ENCODE measurements at regions not wholly inside any gene's neighbourhood (a gene's known extent, or its start where the extent isn't known, plus 50 kb on each side); places are given as distances from the start of the nearest gene placed in this dataset.
"Not testable (repeated sequence)": the region's sequence is repeated elsewhere in the genome, so short reads cannot be mapped to it uniquely, and the experiment has no call there.

GRCh38 chr6:134623401-134623800 lies 305.5 kb upstream of the SGK1 start:
- H3K9me3 ChIP-seq (ENCODE audit: control insufficient read depth in 5 of 5, low read length in 5 of 5) = no peaks in the 10 kb centered on the region
- H3K9ac ChIP-seq (ENCODE audit: low read length in 5 of 5) = no peak overlapping the region
- no peaks in the 10 kb centered on the region for H3K4me1 ChIP-seq (ENCODE audit: control insufficient read depth in 5 of 5, insufficient read depth in 5 of 5, low read length in 5 of 5)
- no peak overlapping the region for H3K4me3 ChIP-seq (ENCODE audit: low read depth in 1 of 5, low read length in 5 of 5)
- no peaks in the 10 kb centered on the region for H3K27me3 ChIP-seq (ENCODE audit: control insufficient read depth in 5 of 5, insufficient read depth in 4 of 5, low read length in 5 of 5)
- H3K36me3 ChIP-seq (ENCODE audit: control insufficient read depth in 5 of 5, insufficient read depth in 5 of 5, low read length in 5 of 5) = no peaks in the 10 kb centered on the region
- H3K27ac ChIP-seq (ENCODE audit: low read depth, low read length) = no peak overlapping the region

GRCh38 chr6:134622382-134623173 lies 304.7 kb upstream of the SGK1 start:
- no peak overlapping the region for H3K9ac ChIP-seq (ENCODE audit: low read length in 5 of 5)

GRCh38 chr6:134621858-134622257 lies 303.9 kb upstream of the SGK1 start:
- Histone ChIP-seq H3K4me1 (ENCODE audit: control insufficient read depth in 5 of 5, insufficient read depth in 5 of 5, low read length in 5 of 5) (no peaks in the 10 kb centered on the region), H3K27ac (ENCODE audit: low read depth, low read length) (no peak overlapping the region), H3K27me3 (ENCODE audit: control insufficient read depth in 5 of 5, insufficient read depth in 4 of 5, low read length in 5 of 5) (no peaks in the 10 kb centered on the region), H3K4me3 (ENCODE audit: low read depth in 1 of 5, low read length in 5 of 5) (no peak overlapping the region), H3K36me3 (ENCODE audit: control insufficient read depth in 5 of 5, insufficient read depth in 5 of 5, low read length in 5 of 5) (no peaks in the 10 kb centered on the region), H3K9me3 (ENCODE audit: control insufficient read depth in 5 of 5, low read length in 5 of 5) (no peaks in the 10 kb centered on the region), H3K9ac (ENCODE audit: low read length in 5 of 5) (no peak overlapping the region)

More at GRCh38 chr6:134622382-134623173, 304.7 kb upstream of the SGK1 start:
- no peak overlapping the region for H3K27ac ChIP-seq (ENCODE audit: low read depth, low read length)
- no peaks in the 10 kb centered on the region for H3K4me1 ChIP-seq (ENCODE audit: control insufficient read depth in 5 of 5, insufficient read depth in 5 of 5, low read length in 5 of 5)
- H3K27me3 ChIP-seq (ENCODE audit: control insufficient read depth in 5 of 5, insufficient read depth in 4 of 5, low read length in 5 of 5) = no peaks in the 10 kb centered on the region
- H3K4me3 ChIP-seq (ENCODE audit: low read depth in 1 of 5, low read length in 5 of 5) = no peak overlapping the region
- H3K9me3 ChIP-seq (ENCODE audit: control insufficient read depth in 5 of 5, low read length in 5 of 5) = no peaks in the 10 kb centered on the region
- H3K36me3 ChIP-seq (ENCODE audit: control insufficient read depth in 5 of 5, insufficient read depth in 5 of 5, low read length in 5 of 5) = no peaks in the 10 kb centered on the region

DNA sequence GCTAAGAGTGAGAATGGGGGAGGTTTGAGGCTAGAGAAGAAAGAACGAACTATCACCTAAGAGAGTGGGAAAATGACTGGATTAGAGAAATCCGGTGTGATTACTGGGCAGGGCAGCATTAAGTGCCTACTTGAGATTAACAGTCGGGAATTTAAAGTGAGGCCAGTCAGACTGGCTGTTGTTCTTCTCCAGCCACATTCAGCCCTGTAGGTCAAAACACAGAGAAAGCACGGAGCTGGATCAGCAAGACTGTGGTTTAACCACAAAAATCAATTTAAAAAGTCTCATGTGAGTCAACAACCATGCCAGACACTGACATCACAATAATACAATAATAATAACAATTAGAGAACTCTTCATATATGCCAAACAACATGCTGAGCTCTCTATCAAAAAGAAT lies 301.9 kb upstream of the SGK1 start:
- Histone ChIP-seq H3K4me3 (ENCODE audit: low read depth in 1 of 5, low read length in 5 of 5) (no peak overlapping the region), H3K4me1 (ENCODE audit: control insufficient read depth in 5 of 5, insufficient read depth in 5 of 5, low read length in 5 of 5) (no peaks in the 10 kb centered on the region), H3K27ac (ENCODE audit: low read depth, low read length) (no peak overlapping the region), H3K9ac (ENCODE audit: low read length in 5 of 5) (no peak overlapping the region), H3K27me3 (ENCODE audit: control insufficient read depth in 5 of 5, insufficient read depth in 4 of 5, low read length in 5 of 5) (no peaks in the 10 kb centered on the region), H3K36me3 (ENCODE audit: control insufficient read depth in 5 of 5, insufficient read depth in 5 of 5, low read length in 5 of 5) (no peaks in the 10 kb centered on the region), H3K9me3 (ENCODE audit: control insufficient read depth in 5 of 5, low read length in 5 of 5) (no peaks in the 10 kb centered on the region)

DNA sequence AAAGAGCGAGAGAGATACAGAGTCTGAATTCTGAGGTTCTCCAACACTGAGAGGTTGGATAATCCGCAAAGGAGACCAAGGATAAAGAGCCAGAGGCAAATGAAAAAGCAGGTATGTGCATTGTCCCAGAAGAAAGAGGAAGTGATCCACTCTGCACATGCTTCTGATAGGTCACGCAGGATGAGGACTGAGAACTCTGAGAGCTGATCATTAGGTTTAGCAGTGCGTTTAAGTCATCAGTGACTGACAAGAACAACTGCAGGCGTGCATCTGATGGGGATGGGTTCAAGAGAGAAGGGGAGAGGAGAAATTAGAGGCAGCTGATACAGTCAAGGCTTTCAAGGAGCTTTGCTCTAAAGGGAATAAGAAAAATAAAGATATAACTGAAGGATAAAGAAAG lies 301.2 kb upstream of the SGK1 start:
- no peak overlapping the region for H3K9ac ChIP-seq (ENCODE audit: low read length in 5 of 5)
- H3K27ac ChIP-seq (ENCODE audit: low read depth, low read length) = no peak overlapping the region
- H3K4me3 ChIP-seq (ENCODE audit: low read depth in 1 of 5, low read length in 5 of 5) = no peak overlapping the region
- no peaks in the 10 kb centered on the region for H3K4me1 ChIP-seq (ENCODE audit: control insufficient read depth in 5 of 5, insufficient read depth in 5 of 5, low read length in 5 of 5)
- H3K9me3 ChIP-seq (ENCODE audit: control insufficient read depth in 5 of 5, low read length in 5 of 5) = no peaks in the 10 kb centered on the region
- H3K27me3 ChIP-seq (ENCODE audit: control insufficient read depth in 5 of 5, insufficient read depth in 4 of 5, low read length in 5 of 5) = no peaks in the 10 kb centered on the region
- H3K36me3 ChIP-seq (ENCODE audit: control insufficient read depth in 5 of 5, insufficient read depth in 5 of 5, low read length in 5 of 5) = no peaks in the 10 kb centered on the region

DNA sequence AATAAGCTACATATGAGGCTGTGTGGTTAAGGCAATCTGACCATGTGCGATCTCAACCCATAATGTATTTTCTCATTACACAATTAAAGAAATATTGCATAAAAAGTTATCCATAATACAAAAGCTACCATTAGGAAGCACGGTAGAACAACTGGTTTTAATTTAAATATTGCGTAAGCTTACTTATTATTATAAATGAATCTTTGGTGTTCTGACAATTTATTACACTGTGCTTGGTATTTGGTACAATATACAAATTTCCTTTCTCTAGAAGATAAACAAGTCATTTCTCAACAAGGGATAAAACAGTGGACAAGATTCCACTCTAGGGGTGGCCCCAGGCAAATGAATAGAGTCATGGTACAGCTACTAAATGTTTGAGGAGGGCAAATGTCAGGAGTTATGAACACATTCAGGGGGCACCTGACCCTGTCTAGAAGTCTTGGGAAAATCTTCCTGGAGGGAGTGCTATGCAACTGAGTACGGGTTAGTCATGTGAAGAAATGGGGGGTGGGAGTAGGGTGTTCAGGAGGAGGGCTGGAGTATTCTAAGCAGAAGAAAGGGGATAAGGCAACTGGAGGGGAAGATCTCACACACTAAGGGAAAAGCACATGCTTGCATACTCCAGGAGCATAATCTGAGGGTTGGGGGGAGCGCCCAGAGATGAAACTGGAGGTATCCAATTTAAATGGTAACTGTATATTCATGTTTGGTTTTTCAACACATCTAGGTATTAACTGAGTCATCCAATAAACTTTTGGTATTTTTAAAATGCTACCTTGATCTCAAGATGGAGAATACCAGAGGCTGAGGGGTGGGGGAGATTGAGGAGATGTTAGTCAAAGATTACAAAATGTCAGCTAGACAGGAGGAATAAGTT lies 296.9 kb upstream of the SGK1 start:
- no peak overlapping the region for H3K4me3 ChIP-seq (ENCODE audit: low read depth in 1 of 5, low read length in 5 of 5)
- no peaks in the 10 kb centered on the region for H3K36me3 ChIP-seq (ENCODE audit: control insufficient read depth in 5 of 5, insufficient read depth in 5 of 5, low read length in 5 of 5)
- H3K27ac ChIP-seq (ENCODE audit: low read depth, low read length) = no peak overlapping the region

GRCh38 chr6:134612128-134612527 lies 294.2 kb upstream of the SGK1 start:
- not testable (repeated sequence) for H3K9ac ChIP-seq (ENCODE audit: low read length in 5 of 5); H3K27ac ChIP-seq (ENCODE audit: low read depth, low read length); H3K4me3 ChIP-seq (ENCODE audit: low read depth in 1 of 5, low read length in 5 of 5); H3K27me3 ChIP-seq (ENCODE audit: control insufficient read depth in 5 of 5, insufficient read depth in 4 of 5, low read length in 5 of 5); H3K36me3 ChIP-seq (ENCODE audit: control insufficient read depth in 5 of 5, insufficient read depth in 5 of 5, low read length in 5 of 5); H3K9me3 ChIP-seq (ENCODE audit: control insufficient read depth in 5 of 5, low read length in 5 of 5); H3K4me1 ChIP-seq (ENCODE audit: control insufficient read depth in 5 of 5, insufficient read depth in 5 of 5, low read length in 5 of 5)

More for the DNA sequence above, 296.9 kb upstream of the SGK1 start:
- no peaks in the 10 kb centered on the region for H3K4me1 ChIP-seq (ENCODE audit: control insufficient read depth in 5 of 5, insufficient read depth in 5 of 5, low read length in 5 of 5)
- H3K27me3 ChIP-seq (ENCODE audit: control insufficient read depth in 5 of 5, insufficient read depth in 4 of 5, low read length in 5 of 5) = no peaks in the 10 kb centered on the region
- no peak overlapping the region for H3K9ac ChIP-seq (ENCODE audit: low read length in 5 of 5)
- no peaks in the 10 kb centered on the region for H3K9me3 ChIP-seq (ENCODE audit: control insufficient read depth in 5 of 5, low read length in 5 of 5)

GRCh38 chr6:134610411-134610810 lies 292.5 kb upstream of the SGK1 start:
- H3K9ac ChIP-seq (ENCODE audit: low read length in 5 of 5) = no peak overlapping the region
- H3K27ac ChIP-seq (ENCODE audit: low read depth, low read length) = no peak overlapping the region
- no peaks in the 10 kb centered on the region for H3K27me3 ChIP-seq (ENCODE audit: control insufficient read depth in 5 of 5, insufficient read depth in 4 of 5, low read length in 5 of 5)
- no peaks in the 10 kb centered on the region for H3K36me3 ChIP-seq (ENCODE audit: control insufficient read depth in 5 of 5, insufficient read depth in 5 of 5, low read length in 5 of 5)
- H3K9me3 ChIP-seq (ENCODE audit: control insufficient read depth in 5 of 5, low read length in 5 of 5) = no peaks in the 10 kb centered on the region
- H3K4me3 ChIP-seq (ENCODE audit: low read depth in 1 of 5, low read length in 5 of 5) = no peak overlapping the region
- H3K4me1 ChIP-seq (ENCODE audit: control insufficient read depth in 5 of 5, insufficient read depth in 5 of 5, low read length in 5 of 5) = no peaks in the 10 kb centered on the region

- Histone ChIP-seq H3K36me3 (ENCODE audit: control insufficient read depth in 5 of 5, insufficient read depth in 5 of 5, low read length in 5 of 5) (no peaks in the 10 kb centered on the region), H3K9me3 (ENCODE audit: control insufficient read depth in 5 of 5, low read length in 5 of 5) (no peaks in the 10 kb centered on the region), H3K4me3 (ENCODE audit: low read depth in 1 of 5, low read length in 5 of 5) (no peak overlapping the region), H3K9ac (ENCODE audit: low read length in 5 of 5) (no peak overlapping the region), H3K27ac (ENCODE audit: low read depth, low read length) (no peak overlapping the region), H3K27me3 (ENCODE audit: control insufficient read depth in 5 of 5, insufficient read depth in 4 of 5, low read length in 5 of 5) (no peaks in the 10 kb centered on the region), H3K4me1 (ENCODE audit: control insufficient read depth in 5 of 5, insufficient read depth in 5 of 5, low read length in 5 of 5) (no peaks in the 10 kb centered on the region)
These were observed 291.9 kb upstream of the SGK1 start for GRCh38 chr6:134609716-134610261.

DNA sequence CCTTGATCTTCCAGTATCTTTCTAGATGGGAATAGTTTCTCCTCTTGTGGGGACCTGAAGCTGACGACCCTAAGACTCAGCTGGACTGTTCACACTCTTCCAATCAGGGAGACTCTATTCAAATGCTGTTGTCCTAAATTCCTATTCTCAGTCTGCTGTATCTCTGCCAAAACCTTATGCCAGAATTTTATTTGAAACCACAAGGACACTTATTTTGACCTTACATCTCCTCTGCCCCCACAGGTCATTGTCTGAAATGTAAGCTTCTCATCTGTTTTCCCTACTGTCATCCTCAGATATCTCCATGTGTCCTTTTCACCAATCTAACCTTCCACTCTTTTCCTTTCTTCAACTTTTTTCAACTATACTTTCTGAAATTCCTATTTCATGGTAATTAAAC lies 289.5 kb upstream of the SGK1 start:
- Histone ChIP-seq H3K4me1 (ENCODE audit: control insufficient read depth in 5 of 5, insufficient read depth in 5 of 5, low read length in 5 of 5) (no peaks in the 10 kb centered on the region), H3K9ac (ENCODE audit: low read length in 5 of 5) (no peak overlapping the region), H3K4me3 (ENCODE audit: low read depth in 1 of 5, low read length in 5 of 5) (no peak overlapping the region), H3K27me3 (ENCODE audit: control insufficient read depth in 5 of 5, insufficient read depth in 4 of 5, low read length in 5 of 5) (no peaks in the 10 kb centered on the region), H3K27ac (ENCODE audit: low read depth, low read length) (no peak overlapping the region), H3K36me3 (ENCODE audit: control insufficient read depth in 5 of 5, insufficient read depth in 5 of 5, low read length in 5 of 5) (no peaks in the 10 kb centered on the region), H3K9me3 (ENCODE audit: control insufficient read depth in 5 of 5, low read length in 5 of 5) (no peaks in the 10 kb centered on the region)

All from subcutaneous abdominal adipose tissue (tissue), 5 donors.